Loucy (cell line): ENCODE measurements at regions not wholly inside any gene's neighbourhood (a gene's known extent, or its start where the extent isn't known, plus 50 kb on each side); places are given as distances from the start of the nearest gene placed in this dataset.

ENCODE experiments used
- CTCF ChIP-seq: fragments of 200-600 bp; sonication (generic); conservative IDR thresholded peaks from 2 replicates; pipeline ENCODE4 v1.5.1; 2014; ENCODE audit warnings: mild to moderate bottlenecking, antibody characterized with exemption, low read length
- EZH2phosphoT487 ChIP-seq: fragments of 200-600 bp; IDR thresholded peaks from 2 replicates; pipeline ENCODE4 v1.6.1; 2018; ENCODE audit warnings: antibody characterized with exemption, mild to moderate bottlenecking, moderate library complexity, borderline replicate concordance

- 0 out of 2 replicates have a peak, but pooled peaks have one; percentile 13 for TF ChIP-seq CTCF
- TF ChIP-seq EZH2phosphoT487, result no peak
These were observed 119.0 kb upstream of the CELF4 start for GRCh38 chr18:37684590-37684989.
